Keratinocyte (primary cell): ENCODE measurements at regions not wholly inside any gene's neighbourhood (a gene's known extent, or its start where the extent isn't known, plus 50 kb on each side); places are given as distances from the start of the nearest gene placed in this dataset.

Source experiments
- DNase-seq: peaks from one replicate; pipeline ENCODE4 v3.0.0-alpha.2; 2011; ENCODE audit warnings: low read depth, missing footprints, low spot score
- FAIRE-seq: peaks from 2 replicates; lab custom pipeline; 2011; peaks lifted over from hg19 to GRCh38; lab: Jason Lieb, UNC
- H2AFZ ChIP-seq: 2 replicates; pipeline ENCODE4 v1.6.0; 2012; ENCODE audit warnings: low read length, control low read depth, inconsistent platforms; ENCODE audit not compliant: control insufficient read depth
- H3K27ac ChIP-seq: 2 replicates; pipeline ENCODE4 v1.5.1; 2011; ENCODE audit warnings: low read length; ENCODE audit not compliant: control insufficient read depth, insufficient read depth
- H3K27me3 ChIP-seq: 3 replicates; pipeline ENCODE4 v1.6.0; 2011; ENCODE audit warnings: low read length; ENCODE audit not compliant: control insufficient read depth, insufficient read depth; ENCODE audit errors: extremely low read depth
- H3K36me3 ChIP-seq, 2 experiments: 2 replicates in 1 of 2; 3 replicates in 1 of 2; pipeline ENCODE4 v1.5.1; 2011; ENCODE audit warnings: low read length in 2 of 2, mild to moderate bottlenecking in 1 of 2; ENCODE audit not compliant: control insufficient read depth in 2 of 2, insufficient read depth in 2 of 2; ENCODE audit errors: extremely low read depth in 1 of 2
- H3K4me1 ChIP-seq: 3 replicates; pipeline ENCODE4 v1.5.1; 2011; ENCODE audit warnings: low read length; ENCODE audit not compliant: control insufficient read depth, insufficient read depth; ENCODE audit errors: extremely low read depth
- H3K4me2 ChIP-seq: 3 replicates; pipeline ENCODE4 v1.6.0; 2011; ENCODE audit warnings: low read depth, low read length; ENCODE audit not compliant: control insufficient read depth, insufficient read depth; ENCODE audit errors: extremely low read depth
- H3K4me3 ChIP-seq, 3 experiments: fragments of 200-600 bp in 1 of 3; sonication (generic) in 1 of 3; 2 replicates in 2 of 3; 3 replicates in 1 of 3; pipeline ENCODE4 v1.5.1; 2011 to 2016; ENCODE audit warnings: low read length in 3 of 3, mild to moderate bottlenecking in 3 of 3, control low read depth in 2 of 3, inconsistent platforms in 1 of 3, low read depth in 1 of 3, mixed read lengths in 1 of 3, mixed run types in 1 of 3, moderate library complexity in 1 of 3; ENCODE audit not compliant: control insufficient read depth in 2 of 3, insufficient read depth in 2 of 3; ENCODE audit errors: extremely low read depth in 1 of 3
- H3K79me2 ChIP-seq: 2 replicates; pipeline ENCODE4 v1.6.0; 2012; ENCODE audit warnings: low read length; ENCODE audit not compliant: control insufficient read depth, insufficient read depth
- H3K9ac ChIP-seq: 3 replicates; pipeline ENCODE4 v1.6.0; 2011; ENCODE audit warnings: low read length; ENCODE audit not compliant: control insufficient read depth, insufficient read depth; ENCODE audit errors: extremely low read depth
- H3K9me1 ChIP-seq: 3 replicates; pipeline ENCODE4 v1.6.0; 2011; ENCODE audit warnings: low read length; ENCODE audit not compliant: control insufficient read depth, insufficient read depth; ENCODE audit errors: extremely low read depth
- H3K9me3 ChIP-seq: 2 replicates; pipeline ENCODE4 v1.5.1; 2012; ENCODE audit warnings: low read depth, low read length; ENCODE audit not compliant: control insufficient read depth
- H4K20me1 ChIP-seq: 3 replicates; pipeline ENCODE4 v1.6.0; 2011; ENCODE audit warnings: low read length; ENCODE audit not compliant: control insufficient read depth, insufficient read depth; ENCODE audit errors: extremely low read depth
- EZH2 ChIP-seq: IDR thresholded peaks from one replicate; pipeline ENCODE4 v1.6.1; 2012; ENCODE audit warnings: inconsistent platforms, mild to moderate bottlenecking, low read length, moderate library complexity
- dilution Hi-C: fragments of 300-500 bp; cut with MboI; formaldehyde crosslinking; loops from one replicate; pipeline ENCODE4 v1.7.0; 2020; ENCODE audit warnings: low sequenced_read_pairs; ENCODE audit not compliant: extremely low pct_ligation_motif_present
- TF ChIP-seq, protein P1 (sequence below), 3 experiments: IDR thresholded peaks in 1 of 3; conservative IDR thresholded peaks in 1 of 3; optimal IDR thresholded peaks in 1 of 3; 2 replicates in 2 of 3; 3 replicates in 1 of 3; pipeline versions ENCODE3 to v1.5.1; 2011; ENCODE audit warnings: low read length in 3 of 3, mild to moderate bottlenecking in 3 of 3, moderate library complexity in 2 of 3, control low read depth in 1 of 3, inconsistent platforms in 1 of 3; ENCODE audit not compliant: insufficient read depth in 2 of 3; ENCODE audit errors: extremely low read depth in 1 of 3

DNA sequence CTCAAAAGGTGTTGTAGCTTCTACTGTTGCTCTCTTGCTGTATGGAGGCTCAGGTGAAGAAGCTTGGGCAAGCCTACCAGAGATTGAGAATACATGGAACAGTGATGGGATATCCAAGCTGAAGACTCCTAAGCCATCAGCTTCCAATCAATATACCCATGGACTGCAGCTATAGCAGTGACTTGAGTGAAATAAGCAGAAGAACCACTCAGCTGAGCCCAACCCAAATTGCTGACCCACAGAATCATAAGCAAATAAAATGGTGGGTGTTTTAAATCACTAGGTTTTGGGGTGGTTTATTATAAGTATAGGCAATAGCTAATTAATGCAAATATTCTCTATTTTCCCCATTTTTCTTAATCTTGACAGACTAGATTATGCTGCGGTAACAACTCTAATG is 147.7 kb upstream of the SALL1 start:
- Histone ChIP-seq H3K27me3 (no peaks in the 10 kb centered on the region), H3K36me3 (no peaks in the 10 kb centered on the region), H3K4me1 (no peaks in the 10 kb centered on the region), H4K20me1 (no peaks in the 10 kb centered on the region), H3K9me1 (no peaks in the 10 kb centered on the region), H2AFZ (no peak overlapping the region), H3K4me2 (no peak overlapping the region), H3K9ac (no peak overlapping the region), H3K4me3 (no peak overlapping the region), H3K79me2 (no peaks in the 10 kb centered on the region), H3K9me3 (no peaks in the 10 kb centered on the region), H3K27ac (no peak overlapping the region)
- dilution Hi-C loops = no loop called here
- DNase-seq (no peak), FAIRE-seq (no peak)
- no peak for TF ChIP-seq EZH2
- TF ChIP-seq, protein P1, sequence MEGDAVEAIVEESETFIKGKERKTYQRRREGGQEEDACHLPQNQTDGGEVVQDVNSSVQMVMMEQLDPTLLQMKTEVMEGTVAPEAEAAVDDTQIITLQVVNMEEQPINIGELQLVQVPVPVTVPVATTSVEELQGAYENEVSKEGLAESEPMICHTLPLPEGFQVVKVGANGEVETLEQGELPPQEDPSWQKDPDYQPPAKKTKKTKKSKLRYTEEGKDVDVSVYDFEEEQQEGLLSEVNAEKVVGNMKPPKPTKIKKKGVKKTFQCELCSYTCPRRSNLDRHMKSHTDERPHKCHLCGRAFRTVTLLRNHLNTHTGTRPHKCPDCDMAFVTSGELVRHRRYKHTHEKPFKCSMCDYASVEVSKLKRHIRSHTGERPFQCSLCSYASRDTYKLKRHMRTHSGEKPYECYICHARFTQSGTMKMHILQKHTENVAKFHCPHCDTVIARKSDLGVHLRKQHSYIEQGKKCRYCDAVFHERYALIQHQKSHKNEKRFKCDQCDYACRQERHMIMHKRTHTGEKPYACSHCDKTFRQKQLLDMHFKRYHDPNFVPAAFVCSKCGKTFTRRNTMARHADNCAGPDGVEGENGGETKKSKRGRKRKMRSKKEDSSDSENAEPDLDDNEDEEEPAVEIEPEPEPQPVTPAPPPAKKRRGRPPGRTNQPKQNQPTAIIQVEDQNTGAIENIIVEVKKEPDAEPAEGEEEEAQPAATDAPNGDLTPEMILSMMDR (optimal IDR thresholded peaks at IDR 0.05 in 1 of 3, IDR thresholded peaks at IDR 0.05 in 1 of 3, conservative IDR thresholded peaks at IDR 0.05 in 1 of 3; ENCODE audit: extremely low read depth in 1 of 3, insufficient read depth in 2 of 3, low read length in 3 of 3) = no peak

DNA sequence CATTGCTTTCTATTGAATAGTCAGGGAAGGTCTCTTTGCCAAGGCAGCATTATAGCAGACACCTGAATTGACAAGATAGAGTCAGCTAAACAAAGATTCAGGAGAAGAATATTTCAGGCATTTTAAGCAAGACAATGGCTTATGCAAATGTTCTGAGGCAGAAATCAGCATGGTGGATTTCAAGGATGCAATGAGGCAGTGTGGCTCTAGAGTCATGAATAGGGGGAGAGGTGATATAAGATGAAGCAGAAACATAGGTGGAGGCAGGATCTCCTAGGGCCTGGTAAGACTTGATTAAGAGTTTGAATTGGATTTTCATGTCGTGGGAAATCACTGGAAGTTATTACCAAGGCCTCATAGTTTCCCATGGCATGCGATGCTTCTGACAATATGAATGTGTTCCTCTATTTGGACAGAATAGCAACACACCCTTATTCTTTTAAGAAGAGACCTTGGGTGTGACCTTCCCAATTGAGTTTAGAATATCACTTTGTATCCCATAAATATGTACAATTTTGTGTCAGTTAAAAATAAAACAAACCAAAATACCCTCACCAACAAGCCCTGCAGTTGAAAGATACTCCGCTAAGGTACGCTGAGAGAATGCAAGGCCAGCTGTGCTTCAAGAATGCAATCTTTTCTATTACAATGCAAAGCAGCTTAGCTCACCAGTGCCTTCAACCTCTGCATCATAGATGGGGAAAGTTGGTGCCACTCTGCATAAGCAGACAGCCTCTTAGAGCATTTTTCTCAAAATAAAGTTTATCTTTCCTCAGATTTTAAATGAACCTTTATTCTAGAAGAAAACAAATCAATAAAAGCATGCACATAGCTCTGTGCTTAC is 139.6 kb upstream of the SALL1 start:
- no peak for FAIRE-seq

More for the DNA sequence above, 139.6 kb upstream of the SALL1 start:
- no peak overlapping the region for H3K4me2 ChIP-seq
- DNase-seq = no peak
- dilution Hi-C loops = no loop called here
- no peak overlapping the region for H3K9ac ChIP-seq
- H3K4me3 ChIP-seq = no peak overlapping the region
- H3K9me1 ChIP-seq = no peaks in the 10 kb centered on the region
- no peak for TF ChIP-seq EZH2
- TF ChIP-seq, protein P1 (optimal IDR thresholded peaks at IDR 0.05 in 1 of 3, IDR thresholded peaks at IDR 0.05 in 1 of 3, conservative IDR thresholded peaks at IDR 0.05 in 1 of 3; ENCODE audit: extremely low read depth in 1 of 3, insufficient read depth in 2 of 3, low read length in 3 of 3) = no peak
- no peak overlapping the region for H3K27ac ChIP-seq
- no peaks in the 10 kb centered on the region for H3K9me3 ChIP-seq
- H3K79me2 ChIP-seq = no peaks in the 10 kb centered on the region
- no peaks in the 10 kb centered on the region for H3K27me3 ChIP-seq
- no peaks in the 10 kb centered on the region for H4K20me1 ChIP-seq
- no peak overlapping the region for H2AFZ ChIP-seq
- no peaks in the 10 kb centered on the region for H3K36me3 ChIP-seq
- H3K4me1 ChIP-seq = no peaks in the 10 kb centered on the region
